ENCODE measurements at regions not wholly inside any gene's neighbourhood (a gene's known extent, or its start where the extent isn't known, plus 50 kb on each side); places are given as distances from the start of the nearest gene placed in this dataset.

DNA sequence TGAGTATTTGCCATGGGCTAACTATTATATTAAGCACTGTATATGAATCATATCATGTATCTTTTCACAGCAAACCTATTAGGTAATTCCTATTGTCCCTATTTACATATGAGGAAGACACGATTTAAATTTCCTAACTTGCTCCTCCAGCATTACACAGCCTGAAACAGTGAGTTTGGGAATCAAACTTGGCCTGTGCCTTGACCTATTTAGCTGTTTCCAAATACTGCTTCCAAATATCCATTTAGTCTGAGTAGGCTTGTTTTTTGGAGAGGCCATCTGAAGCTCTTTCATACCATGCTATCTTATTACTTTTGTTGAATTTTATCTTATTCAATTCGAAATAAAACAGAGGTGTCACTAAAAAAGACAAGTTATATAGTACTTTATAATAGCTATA lies 447.3 kb upstream of the MPDZ start:
- no peaks in the 10 kb centered on the region for H4K20me1 ChIP-seq (ENCODE audit: control insufficient read depth, insufficient read depth, insufficient read length)
- H3K4me2 ChIP-seq (ENCODE audit: insufficient read depth, insufficient read length, low read length), result no peak overlapping the region
- H2BK15ac ChIP-seq (ENCODE audit: low read depth, low read length), result no peak overlapping the region
- H2BK5ac ChIP-seq (ENCODE audit: insufficient read length, low read length), result no peak overlapping the region
- 0 out of 5 replicates have a peak, but pooled peaks cover 0 to 3% of the 10 kb centered on the region in 2 experiments for H3K9me3 Mint-ChIP-seq
- H2BK20ac ChIP-seq (ENCODE audit: low read depth, low read length, poor library complexity, severe bottlenecking), result no peak overlapping the region
- no peak overlapping the region for H2AK5ac ChIP-seq (ENCODE audit: insufficient read length, low read length)
- no peaks in the 10 kb centered on the region for H3K4me1 ChIP-seq (ENCODE audit: insufficient read depth, low read length)
- H3T11ph ChIP-seq (ENCODE audit: low read length), result no peak overlapping the region
- H3K9me3 ChIP-seq (ENCODE audit: control insufficient read depth, low read depth, low read length), result no peaks in the 10 kb centered on the region
- H3K4me1 Mint-ChIP-seq, result no peaks in the 10 kb centered on the region
- H3K18ac ChIP-seq (ENCODE audit: insufficient read length, low read depth, low read length), result no peak overlapping the region
- no peak overlapping the region for H2BK12ac ChIP-seq (ENCODE audit: insufficient read length, low read depth, low read length)
- no peaks in the 10 kb centered on the region for H3K27me3 Mint-ChIP-seq (ENCODE audit: low read depth)
- no peak overlapping the region for H3K23ac ChIP-seq (ENCODE audit: insufficient read length, low read depth, low read length)
- H3K27ac ChIP-seq (ENCODE audit: insufficient read length, low read depth, low read length), result no peak overlapping the region
- WGBS (ENCODE audit: extremely low coverage, insufficient read length, low lambda C conversion rate), result no CpG with 5 or more reads among the region's 2 CpGs
- H3K27ac Mint-ChIP-seq, result no peak overlapping the region
- H3K14ac ChIP-seq (ENCODE audit: insufficient read depth, low read length), result no peak overlapping the region
- no peak overlapping the region for H3K4ac ChIP-seq (ENCODE audit: low read depth, low read length)
- no peak overlapping the region for H4K5ac ChIP-seq (ENCODE audit: insufficient read length, low read depth, low read length)
- TF ChIP-seq CTCF (conservative IDR thresholded peaks at IDR 0.05), result no peak
- no peak overlapping the region for H3K56ac ChIP-seq (ENCODE audit: insufficient read length, low read depth, low read length)
- no peak overlapping the region for H3K4me3 Mint-ChIP-seq
- H3K27me3 ChIP-seq (ENCODE audit: insufficient read depth, low read length), result no peaks in the 10 kb centered on the region
- H3K36me3 Mint-ChIP-seq (ENCODE audit: insufficient read depth in 1 of 3, low read depth in 3 of 3), result no peaks in the 10 kb centered on the region
- no peaks in the 10 kb centered on the region for H3K79me1 ChIP-seq (ENCODE audit: insufficient read depth, low read depth, low read length, poor library complexity, severe bottlenecking)
- no peak overlapping the region for H4K8ac ChIP-seq (replicated peaks; ENCODE audit: insufficient read length, low read depth, low read length)
- DNase-seq, result no peak
- H3K79me2 ChIP-seq (ENCODE audit: insufficient read depth, low read length), result no peaks in the 10 kb centered on the region
- H2AFZ ChIP-seq (ENCODE audit: low read length), result no peak overlapping the region
- H4K91ac ChIP-seq (ENCODE audit: insufficient read length, low read depth, low read length), result no peak overlapping the region
- no peak overlapping the region for H3K9ac ChIP-seq (ENCODE audit: extremely low read depth, insufficient read length, low read length)
- H2BK120ac ChIP-seq (ENCODE audit: low read depth, low read length, poor library complexity, severe bottlenecking), result no peak overlapping the region
- no peaks in the 10 kb centered on the region for H3K23me2 ChIP-seq (ENCODE audit: insufficient read length, low read depth, low read length, poor library complexity, severe bottlenecking)
